PC-3 (cell line): ENCODE measurements at regions not wholly inside any gene's neighbourhood (a gene's known extent, or its start where the extent isn't known, plus 50 kb on each side); places are given as distances from the start of the nearest gene placed in this dataset.

ENCODE experiments used
- ATAC-seq: fragments of 200-7000 bp; cut with Tn5 transposase; 2 replicates; pipeline ENCODE4 v1.9.1; 2020; ENCODE audit warnings: mild to moderate bottlenecking, moderate library complexity
- BruUV-seq: library from RNA; stranded (reverse); fragments of 400-500 nt; replicated peaks from 2 replicates; lab custom pipeline; 2021; lab: Mats Ljungman, UMichigan
- CTCF ChIA-PET: fragments of 300-600 bp; sonication (Branson Sonifier 250); formaldehyde crosslinking; loops from one replicate; lab custom pipeline; 2022; ENCODE audit warnings: antibody characterized with exemption; lab: Charles Lee
- POLR2A ChIA-PET: fragments of 300-600 bp; sonication (Branson Sonifier 250); formaldehyde crosslinking; loops from one replicate; lab custom pipeline; 2022; ENCODE audit warnings: antibody characterized with exemption; ENCODE audit not compliant: unreplicated experiment; lab: Charles Lee
- DNase-seq: peaks from one replicate; pipeline ENCODE4 v3.0.0-alpha.2; 2015
- H2AFZ ChIP-seq: fragments of 300-600 bp; sonication (generic); 2 replicates; pipeline ENCODE4 v1.6.0; 2016; ENCODE audit warnings: antibody characterized with exemption, low read length
- H3F3A ChIP-seq: fragments of 300-600 bp; sonication (generic); one replicate; pipeline ENCODE4 v1.6.0; 2017; ENCODE audit warnings: antibody characterized with exemption, low read length, control low read depth, mild to moderate bottlenecking; ENCODE audit not compliant: unreplicated experiment
- H3K27ac ChIP-seq: fragments of 300-600 bp; sonication (generic); 2 replicates; pipeline ENCODE4 v1.5.1; 2016; ENCODE audit warnings: mild to moderate bottlenecking, low read length
- H3K27me3 ChIP-seq: fragments of 300-600 bp; sonication (generic); 2 replicates; pipeline ENCODE4 v1.6.1; 2016; ENCODE audit warnings: low read length, mixed read lengths
- H3K36me3 ChIP-seq: fragments of 300-600 bp; sonication (generic); 2 replicates; pipeline ENCODE4 v1.6.1; 2016; ENCODE audit warnings: low read depth, mixed run types, low read length, mixed read lengths
- H3K4me1 ChIP-seq: fragments of 300-600 bp; sonication (generic); 2 replicates; pipeline ENCODE4 v1.5.1; 2016; ENCODE audit warnings: low read length; ENCODE audit not compliant: insufficient read depth
- H3K4me2 ChIP-seq: fragments of 300-600 bp; sonication (generic); 2 replicates; pipeline ENCODE4 v1.6.0; 2016; ENCODE audit warnings: low read length
- H3K4me3 ChIP-seq: fragments of 300-600 bp; sonication (generic); 2 replicates; pipeline ENCODE4 v1.5.1; 2016; ENCODE audit warnings: mild to moderate bottlenecking, low read length, mixed read lengths
- H3K79me2 ChIP-seq: fragments of 300-600 bp; sonication (generic); 2 replicates; pipeline ENCODE4 v1.6.1; 2017; ENCODE audit warnings: low read length, mixed read lengths
- H3K9ac ChIP-seq: fragments of 300-600 bp; sonication (generic); 2 replicates; pipeline ENCODE4 v1.6.0; 2016; ENCODE audit warnings: mild to moderate bottlenecking, low read length
- H3K9me2 ChIP-seq: fragments of 300-600 bp; sonication (generic); replicated peaks from 2 replicates; pipeline ENCODE4 v1.6.1; 2016; ENCODE audit warnings: mixed run types, low read length, mixed read lengths
- H3K9me3 ChIP-seq: fragments of 300-600 bp; sonication (generic); 2 replicates; pipeline ENCODE4 v1.6.1; 2016; ENCODE audit warnings: low read length, mixed read lengths
- H4K20me1 ChIP-seq: fragments of 300-600 bp; sonication (generic); 2 replicates; pipeline ENCODE4 v1.6.1; 2016; ENCODE audit warnings: low read length, mixed read lengths
- EZH2 ChIP-seq: fragments of 300-600 bp; sonication (generic); IDR thresholded peaks from one replicate; pipeline ENCODE4 v1.6.1; 2017; ENCODE audit warnings: antibody characterized with exemption, mild to moderate bottlenecking, low read length; ENCODE audit not compliant: unreplicated experiment
- EZH2phosphoT487 ChIP-seq: fragments of 300-600 bp; sonication (generic); IDR thresholded peaks from 2 replicates; pipeline ENCODE4 v1.6.1; 2018; ENCODE audit warnings: mild to moderate bottlenecking, antibody characterized with exemption, low read length, borderline replicate concordance
- intact Hi-C: fragments of 100-400 bp; cut with micrococcal nuclease; formaldehyde crosslinking; loops from 2 replicates; pipeline ENCODE4 v1.9.0; 2023
- TF ChIP-seq, protein P1 (sequence below): fragments of 300-600 bp; sonication (generic); conservative IDR thresholded peaks from 2 replicates; pipeline ENCODE4 v1.5.1; 2017; ENCODE audit warnings: antibody characterized with exemption, low read depth, mild to moderate bottlenecking, low read length

DNA sequence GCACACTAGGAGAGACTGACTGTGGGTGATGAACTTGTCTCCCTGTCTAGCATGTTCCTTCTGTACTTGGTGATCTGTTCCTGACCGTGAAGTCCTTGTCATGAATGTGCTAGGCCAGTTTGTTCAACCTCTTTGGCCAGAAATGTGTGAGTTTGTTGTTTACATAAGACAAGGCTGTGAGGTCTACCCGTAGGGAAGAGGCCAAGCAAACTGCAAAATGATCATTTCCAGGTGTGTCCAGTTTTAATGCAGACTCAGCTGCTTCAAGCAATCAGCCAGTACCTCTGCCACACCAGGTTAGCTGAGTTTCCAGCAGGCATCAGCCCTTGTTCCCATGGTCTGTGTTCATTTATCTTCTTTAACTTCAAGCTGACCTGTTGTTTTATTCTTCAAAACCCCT lies 440.2 kb downstream of the FUT8 start:
- no peak for TF ChIP-seq EZH2phosphoT487
- TF ChIP-seq, protein P1, sequence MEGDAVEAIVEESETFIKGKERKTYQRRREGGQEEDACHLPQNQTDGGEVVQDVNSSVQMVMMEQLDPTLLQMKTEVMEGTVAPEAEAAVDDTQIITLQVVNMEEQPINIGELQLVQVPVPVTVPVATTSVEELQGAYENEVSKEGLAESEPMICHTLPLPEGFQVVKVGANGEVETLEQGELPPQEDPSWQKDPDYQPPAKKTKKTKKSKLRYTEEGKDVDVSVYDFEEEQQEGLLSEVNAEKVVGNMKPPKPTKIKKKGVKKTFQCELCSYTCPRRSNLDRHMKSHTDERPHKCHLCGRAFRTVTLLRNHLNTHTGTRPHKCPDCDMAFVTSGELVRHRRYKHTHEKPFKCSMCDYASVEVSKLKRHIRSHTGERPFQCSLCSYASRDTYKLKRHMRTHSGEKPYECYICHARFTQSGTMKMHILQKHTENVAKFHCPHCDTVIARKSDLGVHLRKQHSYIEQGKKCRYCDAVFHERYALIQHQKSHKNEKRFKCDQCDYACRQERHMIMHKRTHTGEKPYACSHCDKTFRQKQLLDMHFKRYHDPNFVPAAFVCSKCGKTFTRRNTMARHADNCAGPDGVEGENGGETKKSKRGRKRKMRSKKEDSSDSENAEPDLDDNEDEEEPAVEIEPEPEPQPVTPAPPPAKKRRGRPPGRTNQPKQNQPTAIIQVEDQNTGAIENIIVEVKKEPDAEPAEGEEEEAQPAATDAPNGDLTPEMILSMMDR, result no peak
- Histone ChIP-seq H3K9ac (no peak overlapping the region), H3K9me2 (no peaks in the 10 kb centered on the region), H3K79me2 (no peaks in the 10 kb centered on the region), H3K36me3 (no peaks in the 10 kb centered on the region), H3K27ac (no peak overlapping the region), H3K27me3 (peaks cover 16% of the 10 kb centered on the region), H3K9me3 (no peaks in the 10 kb centered on the region), H4K20me1 (no peaks in the 10 kb centered on the region), H3F3A (no peaks in the 10 kb centered on the region), H3K4me3 (no peak overlapping the region), H2AFZ (no peak overlapping the region), H3K4me1 (no peaks in the 10 kb centered on the region), H3K4me2 (no peak overlapping the region)
- ATAC-seq (no peak), DNase-seq (no peak)
- POLR2A ChIA-PET, result interaction anchor here (0.5 kb wide), 1 partner anchor 150 kb away, joined by 15 read pairs; no protein-coding TSS in a partner anchor
- BruUV-seq, result no TSS peak
- CTCF ChIA-PET, result no interaction called here
- intact Hi-C loops, result no loop called here

DNA sequence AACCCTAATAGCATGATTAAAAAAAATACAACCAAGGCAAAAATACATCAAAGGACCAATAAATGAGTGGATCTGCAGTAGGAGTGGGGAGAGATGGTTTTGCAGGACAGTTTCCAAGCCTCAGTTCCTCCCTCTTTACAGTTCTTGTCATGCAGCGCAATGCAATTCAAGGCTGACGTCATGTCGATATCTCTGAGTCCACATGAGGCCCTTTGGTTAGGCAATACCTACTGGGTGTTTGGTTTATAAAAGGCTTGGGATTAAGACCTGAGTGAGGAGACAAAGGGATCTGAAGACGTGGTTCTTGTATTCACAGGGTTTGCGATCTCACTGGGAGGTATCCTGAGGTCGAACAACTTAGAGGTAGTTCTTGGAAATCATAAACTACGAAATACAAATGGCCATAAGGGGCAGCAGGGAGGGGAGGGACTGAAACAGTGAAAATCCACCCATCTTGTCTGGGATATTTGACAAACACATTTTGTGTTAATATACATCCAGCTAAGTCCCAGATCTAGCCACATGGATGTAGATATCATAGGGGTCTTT lies 441.0 kb downstream of the FUT8 start:
- H3K27ac ChIP-seq, result no peak overlapping the region
- H2AFZ ChIP-seq, result no peak overlapping the region
- no peaks in the 10 kb centered on the region for H3F3A ChIP-seq
- no peak overlapping the region for H3K9ac ChIP-seq
- intact Hi-C loops, result no loop called here
- TF ChIP-seq EZH2 (no peak), EZH2phosphoT487 (no peak)
- TF ChIP-seq, protein P1, result no peak; the same call in 1 of the 2 replicates
- ChIA-PET CTCF (no interaction called here), POLR2A (no interaction called here)
- no peaks in the 10 kb centered on the region for H4K20me1 ChIP-seq
- H3K4me1 ChIP-seq, result no peaks in the 10 kb centered on the region
- H3K9me3 ChIP-seq, result no peaks in the 10 kb centered on the region
- H3K79me2 ChIP-seq, result no peaks in the 10 kb centered on the region
- no peak for ATAC-seq
- no peaks in the 10 kb centered on the region for H3K36me3 ChIP-seq
- H3K9me2 ChIP-seq, result no peaks in the 10 kb centered on the region
- no TSS peak for BruUV-seq
- no peak overlapping the region for H3K4me2 ChIP-seq
- DNase-seq, result no peak
- no peak overlapping the region for H3K4me3 ChIP-seq
- H3K27me3 ChIP-seq, result peaks cover 16% of the 10 kb centered on the region

GRCh38 chr14:65854215-65854614 lies 441.7 kb downstream of the FUT8 start:
- ATAC-seq, result no peak
- Histone ChIP-seq H3K27me3 (peaks cover 16% of the 10 kb centered on the region), H3K79me2 (no peaks in the 10 kb centered on the region), H2AFZ (no peak overlapping the region), H4K20me1 (no peaks in the 10 kb centered on the region), H3K9me2 (no peaks in the 10 kb centered on the region), H3K4me1 (no peaks in the 10 kb centered on the region), H3K4me2 (no peak overlapping the region), H3K4me3 (no peak overlapping the region), H3K27ac (no peak overlapping the region), H3F3A (no peaks in the 10 kb centered on the region), H3K9me3 (no peaks in the 10 kb centered on the region), H3K9ac (no peak overlapping the region), H3K36me3 (no peaks in the 10 kb centered on the region)
- ChIA-PET POLR2A (no interaction called here), CTCF (no interaction called here)
- no peak for DNase-seq
- TF ChIP-seq EZH2phosphoT487 (no peak), EZH2 (no peak)
- TF ChIP-seq, protein P1, result no peak
- intact Hi-C loops, result no loop called here
- BruUV-seq, result no TSS peak
